OCI-LY1 (cell line): ENCODE measurements at regions not wholly inside any gene's neighbourhood (a gene's known extent, or its start where the extent isn't known, plus 50 kb on each side); places are given as distances from the start of the nearest gene placed in this dataset.

Experiments used
- CTCF ChIP-seq: fragments of 200-600 bp; sonication (generic), shearing (Covaris generic); IDR thresholded peaks from 2 replicates; pipeline ENCODE4 v1.5.1; 2017; ENCODE audit warnings: mild to moderate bottlenecking, antibody characterized with exemption, low read length, moderate library complexity, mixed read lengths
- EZH2 ChIP-seq: fragments of 200-600 bp; sonication (generic), shearing (Covaris generic); IDR thresholded peaks from 2 replicates; pipeline ENCODE4 v1.8.0; 2017; ENCODE audit warnings: borderline replicate concordance, mixed run types, mild to moderate bottlenecking, antibody characterized with exemption, low read length, moderate library complexity, mixed read lengths

DNA sequence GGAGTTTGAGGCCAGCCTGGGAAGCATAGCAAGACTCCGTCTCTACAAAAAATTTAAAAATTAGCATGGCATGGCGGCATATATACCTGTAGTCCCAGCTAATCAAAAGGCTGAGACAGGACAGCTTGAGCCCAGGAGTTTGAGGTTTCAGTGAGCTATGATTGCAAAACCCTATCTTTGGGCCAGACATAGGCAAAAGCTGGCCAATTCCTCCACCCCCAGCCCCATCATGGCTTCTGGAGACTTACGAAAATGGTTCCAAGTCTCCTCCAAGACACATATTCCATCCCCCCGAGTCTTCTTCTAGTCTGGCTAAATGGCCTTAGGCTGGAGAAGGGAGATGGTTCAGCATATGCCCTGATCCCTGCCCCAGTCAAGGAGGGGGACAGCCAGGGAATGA is 172.8 kb upstream of the HAAO start:
- TF ChIP-seq CTCF, result no peak
- TF ChIP-seq EZH2, result no peak
